ENCODE measurements at regions not wholly inside any gene's neighbourhood (a gene's known extent, or its start where the extent isn't known, plus 50 kb on each side); places are given as distances from the start of the nearest gene placed in this dataset.

GRCh38 chr20:4412216-4412615 lies 163.1 kb upstream of the ADRA1D start:
- no peak for TF ChIP-seq CTCF (conservative IDR thresholded peaks at IDR 0.05; ENCODE audit: low read depth, low read length)
- no peak for DNase-seq (ENCODE audit: low read depth)
- no peak overlapping the region for H3K4me3 ChIP-seq (ENCODE audit: low read depth, low read length)

GRCh38 chr20:4411744-4412143 lies 162.7 kb upstream of the ADRA1D start:
- H3K4me3 ChIP-seq (ENCODE audit: low read depth, low read length) = no peak overlapping the region
- no peak for TF ChIP-seq CTCF (conservative IDR thresholded peaks at IDR 0.05; ENCODE audit: low read depth, low read length)
- no peak for DNase-seq (ENCODE audit: low read depth)

- H3K4me3 ChIP-seq (ENCODE audit: low read depth, low read length) = no peak overlapping the region
- DNase-seq (ENCODE audit: low read depth) = peak; percentile 6
- TF ChIP-seq CTCF (conservative IDR thresholded peaks at IDR 0.05; ENCODE audit: low read depth, low read length) = no peak
These were observed 157.5 kb upstream of the ADRA1D start for GRCh38 chr20:4406627-4407026.

DNA sequence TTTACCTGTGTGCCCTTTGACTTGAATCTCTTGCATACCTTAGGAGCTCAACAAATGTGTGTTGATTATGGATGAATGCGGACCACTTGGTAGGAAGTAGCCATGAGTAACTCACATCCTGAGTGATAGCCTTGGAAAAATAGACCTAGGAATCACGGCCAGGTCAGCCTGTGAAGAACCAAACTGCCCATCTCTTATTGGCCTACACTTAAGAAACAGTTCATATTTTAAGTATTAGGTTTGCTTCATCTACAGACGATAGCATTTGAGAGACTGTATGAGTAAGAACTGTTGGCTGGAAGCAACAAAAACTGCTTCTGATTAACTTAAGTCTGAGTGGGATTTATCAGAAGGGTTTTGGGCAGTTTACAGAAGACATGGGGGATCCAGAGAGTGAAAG lies 152.5 kb upstream of the ADRA1D start:
- no peak for TF ChIP-seq CTCF (conservative IDR thresholded peaks at IDR 0.05; ENCODE audit: low read depth, low read length)
- no peak for DNase-seq (ENCODE audit: low read depth)
- H3K4me3 ChIP-seq (ENCODE audit: low read depth, low read length) = no peak overlapping the region

DNA sequence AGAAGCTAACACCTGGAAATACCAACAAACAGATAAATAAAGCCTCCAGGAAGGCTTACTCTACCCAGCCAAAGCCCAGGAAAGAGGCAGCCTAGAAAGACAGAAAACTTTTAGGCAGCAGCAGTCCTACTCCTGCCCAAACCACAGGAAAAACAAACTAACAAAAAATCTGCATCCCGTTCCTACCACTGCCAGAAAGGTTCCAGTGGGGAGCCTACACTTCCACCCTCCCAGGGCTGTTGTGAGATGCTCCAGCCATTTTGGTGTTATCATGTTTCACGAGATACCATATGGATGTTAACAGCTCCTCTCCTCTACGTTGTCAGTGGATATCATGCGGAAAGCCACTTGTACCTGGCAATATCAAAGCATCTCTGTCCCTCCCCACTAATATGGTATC lies 135.9 kb upstream of the ADRA1D start:
- no peak for DNase-seq (ENCODE audit: low read depth)
- TF ChIP-seq CTCF (conservative IDR thresholded peaks at IDR 0.05; ENCODE audit: low read depth, low read length) = no peak
- no peak overlapping the region for H3K4me3 ChIP-seq (ENCODE audit: low read depth, low read length)

GRCh38 chr20:4383961-4384360 lies 134.9 kb upstream of the ADRA1D start:
- DNase-seq (ENCODE audit: low read depth) = no peak
- TF ChIP-seq CTCF (conservative IDR thresholded peaks at IDR 0.05; ENCODE audit: low read depth, low read length) = no peak
- no peak overlapping the region for H3K4me3 ChIP-seq (ENCODE audit: low read depth, low read length)

DNA sequence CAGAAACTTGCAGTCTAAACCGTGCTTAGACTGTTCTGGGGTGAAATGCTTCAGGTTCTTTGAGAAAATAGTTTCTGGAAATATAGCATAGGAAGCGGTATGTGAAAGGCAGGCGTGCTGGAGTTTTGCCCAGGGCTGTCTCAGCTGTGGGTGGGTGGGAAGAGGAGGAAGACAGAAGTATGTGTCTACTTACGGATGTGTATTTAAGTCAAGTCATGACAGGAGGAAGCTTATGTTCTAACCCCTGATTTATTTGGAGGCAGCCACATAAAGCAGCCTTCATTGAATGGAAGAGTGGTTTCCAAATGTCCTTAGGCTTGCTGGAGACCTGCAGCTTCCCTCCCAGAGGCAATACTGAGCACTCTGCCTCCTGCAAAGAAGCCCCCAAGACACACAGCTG lies 126.8 kb upstream of the ADRA1D start:
- TF ChIP-seq CTCF (conservative IDR thresholded peaks at IDR 0.05; ENCODE audit: low read depth, low read length) = no peak
- no peak overlapping the region for H3K4me3 ChIP-seq (ENCODE audit: low read depth, low read length)
- DNase-seq (ENCODE audit: low read depth) = no peak
